GM18517 (cell line): ENCODE measurements at regions not wholly inside any gene's neighbourhood (a gene's known extent, or its start where the extent isn't known, plus 50 kb on each side); places are given as distances from the start of the nearest gene placed in this dataset.

Source experiments
- ATAC-seq: cut with Tn5 transposase; IDR thresholded peaks from one replicate; pipeline ENCODE4 v1.9.1; 2021; ENCODE audit warnings: mild to moderate bottlenecking, moderate library complexity; ENCODE audit not compliant: unreplicated experiment

GRCh38 chr6:81694855-81695254 lies 57.6 kb downstream of the TENT5A start:
- no peak for ATAC-seq

- ATAC-seq: no peak
Observed at GRCh38 chr6:81694207-81694606, 58.3 kb downstream of the TENT5A start.

- no peak for ATAC-seq
Observed at GRCh38 chr6:81693266-81693665, 59.2 kb downstream of the TENT5A start.

GRCh38 chr6:81690073-81690472 lies 62.4 kb downstream of the TENT5A start:
- ATAC-seq: no peak

GRCh38 chr6:81689580-81689979 lies 62.9 kb downstream of the TENT5A start:
- ATAC-seq: no peak

- no peak for ATAC-seq
Observed at GRCh38 chr6:81683912-81684311, 68.6 kb downstream of the TENT5A start.

- no peak for ATAC-seq
Observed at GRCh38 chr6:81682858-81683620, 69.4 kb downstream of the TENT5A start.

- ATAC-seq: no peak
Observed at GRCh38 chr6:81682235-81682795, 70.2 kb downstream of the TENT5A start.

GRCh38 chr6:81669445-81669844 lies 83.0 kb downstream of the TENT5A start:
- no peak for ATAC-seq

GRCh38 chr6:81668615-81669047 lies 83.8 kb downstream of the TENT5A start:
- ATAC-seq: no peak

GRCh38 chr6:81666481-81666880 lies 86.0 kb downstream of the TENT5A start:
- ATAC-seq: no peak

- ATAC-seq: no peak
Observed at GRCh38 chr6:81656231-81656630, 96.2 kb downstream of the TENT5A start.

- no peak for ATAC-seq
Observed at GRCh38 chr6:81655696-81656095, 96.8 kb downstream of the TENT5A start.

- no peak for ATAC-seq
Observed at GRCh38 chr6:81648502-81648901, 104.0 kb downstream of the TENT5A start.

- no peak for ATAC-seq
Observed at GRCh38 chr6:81643156-81643555, 109.3 kb downstream of the TENT5A start.

- no peak for ATAC-seq
Observed at GRCh38 chr6:81640891-81641290, 111.6 kb downstream of the TENT5A start.

GRCh38 chr6:81640126-81640525 lies 112.4 kb downstream of the TENT5A start:
- no peak for ATAC-seq

- no peak for ATAC-seq
Observed at GRCh38 chr6:81638366-81638765, 114.1 kb downstream of the TENT5A start.

GRCh38 chr6:81636930-81637568 lies 115.4 kb downstream of the TENT5A start:
- ATAC-seq: no peak

- no peak for ATAC-seq
Observed at GRCh38 chr6:81634155-81634880, 118.2 kb downstream of the TENT5A start.

GRCh38 chr6:81633391-81633790 lies 119.1 kb downstream of the TENT5A start:
- ATAC-seq: no peak

GRCh38 chr6:81630719-81631118 lies 121.8 kb downstream of the TENT5A start:
- ATAC-seq: no peak
